GM18870 (cell line): ENCODE measurements at regions not wholly inside any gene's neighbourhood (a gene's known extent, or its start where the extent isn't known, plus 50 kb on each side); places are given as distances from the start of the nearest gene placed in this dataset.
"Not testable (repeated sequence)": the region's sequence is repeated elsewhere in the genome, so short reads cannot be mapped to it uniquely, and the experiment has no call there.

ENCODE experiments used
- ATAC-seq: cut with Tn5 transposase; IDR thresholded peaks from one replicate; pipeline ENCODE4 v1.9.1; 2021; ENCODE audit warnings: moderate library complexity; ENCODE audit not compliant: unreplicated experiment

DNA sequence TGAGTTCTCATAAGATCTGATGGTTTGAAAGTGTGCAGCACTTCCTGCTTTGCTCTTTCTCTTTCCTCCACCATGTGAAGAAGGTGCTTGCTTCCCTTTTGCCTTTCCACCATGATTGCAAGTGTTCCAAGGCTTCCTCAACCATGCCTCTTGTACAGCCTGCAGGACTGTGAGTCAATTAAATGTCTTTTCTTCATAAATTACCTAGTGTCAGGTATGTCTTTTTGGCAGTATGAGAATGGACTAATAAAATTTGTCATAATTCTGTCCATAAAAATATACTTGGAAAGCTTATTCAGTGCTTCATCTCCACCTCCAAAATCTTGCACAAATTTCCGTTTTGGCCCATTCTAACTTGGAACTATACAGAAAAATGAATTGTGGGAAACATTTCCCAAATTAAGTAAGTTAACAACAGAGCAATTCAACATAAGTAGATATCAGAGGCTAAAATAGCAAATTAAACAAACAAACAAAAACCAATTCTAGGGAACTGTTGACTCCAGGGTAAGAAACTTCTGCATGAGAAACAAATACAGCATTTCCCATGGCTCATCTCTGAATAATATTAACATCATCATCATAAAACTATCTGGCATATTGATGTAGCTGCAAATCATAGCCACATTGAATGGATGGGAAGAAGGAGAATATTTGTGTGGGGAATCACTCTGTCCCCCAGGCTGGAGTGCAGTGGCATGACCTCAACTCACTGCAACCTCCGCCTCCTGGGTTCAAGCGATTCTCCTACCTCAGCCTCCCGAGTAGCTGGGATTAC is 459.5 kb upstream of the FAR2 start:
- no peak for ATAC-seq

DNA sequence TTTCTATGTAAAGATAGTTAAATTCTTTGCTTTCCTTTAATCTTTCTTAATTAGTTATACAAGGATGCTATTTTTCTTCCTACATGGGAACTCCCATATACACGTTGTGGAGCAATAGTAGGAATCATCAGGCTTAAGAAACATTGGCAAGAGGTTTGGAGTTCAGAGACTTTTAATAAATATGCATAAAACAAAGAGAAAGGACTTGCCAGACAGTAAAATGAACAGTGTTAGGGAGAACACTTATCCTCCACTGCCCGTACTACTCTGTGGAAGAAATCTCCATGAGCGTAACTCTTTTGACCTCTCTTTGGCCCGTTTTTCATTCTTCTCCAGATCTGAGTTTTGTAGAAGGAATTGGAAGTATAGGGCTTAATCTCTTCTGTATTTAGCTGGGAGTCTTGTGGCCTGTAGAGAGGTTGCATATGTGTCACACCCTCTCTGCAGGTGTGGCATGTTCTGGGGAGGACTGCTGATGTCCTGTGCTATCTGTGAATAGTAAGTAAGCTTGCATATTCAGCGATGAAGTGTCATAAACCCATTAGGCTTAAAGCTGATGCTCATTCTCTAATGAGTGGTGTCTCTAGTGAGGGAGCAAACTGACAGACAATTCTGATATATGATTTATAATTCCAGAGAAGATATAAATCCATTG is 455.4 kb upstream of the FAR2 start:
- ATAC-seq: no peak

DNA sequence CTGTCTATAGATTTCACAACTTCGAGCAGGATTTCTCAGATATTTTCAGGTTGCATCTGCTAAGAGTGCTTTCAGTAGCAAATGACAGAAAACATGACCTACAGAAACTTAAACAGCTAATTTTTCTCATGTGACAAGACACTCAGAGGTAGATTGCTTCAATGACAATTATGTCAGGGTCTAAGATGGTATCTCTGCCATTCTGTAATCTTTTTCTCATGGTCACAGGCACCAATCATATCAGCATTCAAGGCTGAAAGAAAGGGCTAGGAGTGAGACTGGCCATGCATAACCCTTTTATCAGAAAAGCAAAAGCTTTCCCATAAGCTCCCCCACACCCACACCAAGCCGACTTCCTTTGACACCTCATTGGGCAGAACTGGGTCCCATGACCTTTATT is 450.5 kb upstream of the FAR2 start:
- ATAC-seq: no peak

DNA sequence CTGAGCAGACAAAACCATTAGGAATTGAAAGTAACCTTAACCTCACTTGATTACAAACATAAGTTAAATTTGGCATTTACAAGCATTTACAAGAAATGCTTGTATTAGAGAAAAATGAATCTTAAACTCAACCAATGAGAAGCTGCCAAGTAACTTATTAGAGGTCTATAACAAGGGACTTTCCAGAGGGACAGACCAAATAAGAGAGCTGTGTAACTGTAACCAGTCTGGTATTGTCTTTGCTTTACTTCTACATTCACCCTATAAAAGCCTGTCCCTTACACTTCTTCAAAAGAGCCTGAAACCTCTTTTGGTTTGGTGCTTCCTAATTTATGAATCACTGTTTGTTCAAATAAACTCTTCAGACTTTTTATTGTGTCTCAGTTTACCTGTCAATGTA is 450.0 kb upstream of the FAR2 start:
- no peak for ATAC-seq

DNA sequence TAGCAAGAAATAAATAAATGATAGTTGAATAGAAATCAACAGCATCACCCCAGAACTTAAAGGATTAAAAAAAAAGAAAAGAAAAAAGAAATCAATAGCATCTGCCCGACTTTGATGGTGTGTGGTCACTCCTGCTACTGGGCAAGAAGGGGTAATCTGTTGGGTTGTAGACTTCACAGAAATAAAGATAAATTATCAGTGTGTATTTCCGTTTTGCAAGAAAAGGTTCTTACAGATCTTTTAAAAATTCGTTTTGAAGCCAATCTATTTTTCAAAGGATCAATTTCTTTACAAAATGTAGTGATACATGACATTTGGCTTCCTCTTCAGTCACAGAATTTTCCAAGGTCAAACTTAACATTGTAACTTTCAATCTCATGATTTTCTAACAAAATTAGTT is 448.9 kb upstream of the FAR2 start:
- no peak for ATAC-seq

DNA sequence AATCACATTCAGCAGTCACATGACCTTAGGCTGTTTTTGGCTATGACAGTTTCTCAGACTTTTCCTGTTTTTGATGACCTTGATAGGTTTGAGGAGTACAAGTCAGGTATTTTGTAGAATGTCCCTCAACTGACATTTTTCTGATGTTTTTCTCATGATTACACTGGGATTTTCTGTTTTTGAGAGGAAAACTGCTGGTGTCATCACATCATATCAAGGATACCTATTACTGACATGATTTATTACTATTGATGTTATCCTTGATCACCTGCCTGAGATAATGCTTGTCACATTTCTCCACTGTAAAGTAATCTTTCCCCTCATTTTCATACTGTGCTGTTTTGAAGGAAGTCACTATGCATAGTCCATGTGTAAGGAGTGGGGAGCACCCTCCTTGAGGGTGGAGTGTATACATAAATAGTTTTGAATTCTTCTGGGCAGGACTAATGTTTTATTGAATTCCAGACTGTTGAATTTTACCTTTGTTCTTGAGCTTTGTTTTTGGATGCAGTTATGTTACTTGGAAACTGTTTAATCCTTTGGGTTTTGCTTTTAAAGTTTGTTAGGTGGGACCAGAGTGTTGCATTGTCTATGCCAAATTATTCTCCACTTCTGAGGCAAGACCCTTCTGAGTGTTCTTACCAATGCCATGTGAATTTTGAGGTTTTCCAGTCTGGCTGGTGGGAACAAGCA is 444.5 kb upstream of the FAR2 start:
- ATAC-seq: no peak

DNA sequence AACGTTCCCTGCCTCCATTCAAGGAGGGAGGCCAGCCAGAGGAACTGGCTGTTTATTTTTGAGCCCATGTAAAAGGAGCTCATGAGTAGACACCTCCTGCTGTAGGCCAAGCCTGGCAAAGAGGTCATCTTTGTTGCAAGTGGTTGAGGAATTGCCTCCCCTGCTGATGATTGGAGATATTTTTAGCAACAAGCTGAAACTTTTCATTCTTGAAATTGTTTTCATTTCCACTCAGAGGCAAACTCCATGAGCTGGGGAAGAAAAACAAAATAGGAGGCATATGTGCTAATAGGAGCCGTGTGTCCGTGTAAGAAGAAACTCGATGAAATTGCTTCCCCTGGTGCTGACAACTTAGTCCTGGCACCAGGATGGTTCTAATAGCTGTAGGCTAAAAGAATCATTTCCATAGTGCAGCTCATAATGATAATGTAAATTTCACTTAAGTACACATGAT is 440.1 kb upstream of the FAR2 start:
- ATAC-seq: no peak

DNA sequence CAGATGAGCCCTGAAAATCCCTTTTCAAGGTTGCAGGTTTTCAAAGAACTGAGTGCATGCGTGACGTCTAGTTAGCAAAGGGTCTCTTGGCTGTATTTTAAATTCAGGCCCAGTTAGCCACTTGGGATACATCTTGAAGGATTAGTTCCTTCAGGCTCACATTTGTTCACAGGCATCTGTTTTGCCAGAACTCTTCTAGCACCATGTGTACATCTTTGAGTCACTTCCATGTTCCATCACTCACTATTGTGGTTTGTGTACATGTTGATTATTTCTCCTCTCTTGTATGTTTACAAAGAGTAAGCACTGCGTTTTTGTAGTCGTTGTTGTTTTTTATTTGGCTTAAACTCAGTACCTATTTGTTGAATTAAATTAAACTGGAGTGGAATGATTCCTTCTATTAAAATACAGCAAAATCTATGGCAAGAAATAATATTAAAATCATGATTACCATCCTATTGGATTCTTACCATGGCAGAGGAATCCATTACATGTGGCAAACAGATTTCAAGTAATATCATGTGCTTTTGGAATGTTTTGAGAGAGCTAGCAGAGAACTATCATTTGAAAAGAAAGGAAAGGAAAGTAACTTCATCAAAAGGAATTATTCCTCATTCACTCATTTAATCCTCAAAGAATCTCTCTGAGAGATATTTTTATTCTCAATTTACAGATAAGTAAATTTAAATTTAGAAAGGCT is 438.9 kb upstream of the FAR2 start:
- ATAC-seq: no peak

DNA sequence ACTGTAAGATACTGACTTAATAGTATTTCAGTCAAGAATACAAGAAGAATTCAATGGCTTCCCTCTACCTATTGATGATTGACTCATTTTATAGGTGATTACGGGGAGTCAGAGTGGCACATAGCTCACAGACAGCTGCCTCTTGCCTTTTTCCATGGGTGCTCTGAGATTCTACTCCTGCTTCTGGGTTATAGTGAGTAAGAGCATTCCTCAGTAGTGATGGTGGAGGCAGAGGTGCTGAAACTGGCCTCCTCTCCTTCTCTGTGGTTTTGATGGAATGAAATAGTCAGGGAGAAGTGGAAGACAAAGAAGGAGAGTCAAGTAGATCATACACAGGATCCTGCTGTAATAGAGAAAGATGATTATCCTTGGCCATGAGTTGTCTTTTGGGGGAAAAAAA is 438.2 kb upstream of the FAR2 start:
- ATAC-seq: no peak

DNA sequence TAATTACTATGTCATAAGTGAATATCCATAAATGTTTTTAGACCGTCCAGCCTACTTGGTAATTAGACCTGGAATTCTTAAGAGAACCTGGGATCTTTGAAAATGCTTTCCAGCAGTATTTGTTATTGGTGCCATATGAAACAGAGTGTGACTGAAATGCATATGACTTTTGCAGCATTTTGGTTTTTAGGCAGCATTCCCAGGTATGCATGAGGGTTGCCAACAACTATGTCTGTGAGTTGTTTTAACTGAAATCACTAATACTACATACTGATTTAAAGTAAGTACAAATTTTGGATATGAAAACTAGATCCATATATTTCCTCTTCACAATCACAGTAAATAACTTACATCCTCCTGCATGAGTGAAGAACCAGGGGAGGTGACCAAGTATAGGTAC is 437.7 kb upstream of the FAR2 start:
- ATAC-seq: no peak

DNA sequence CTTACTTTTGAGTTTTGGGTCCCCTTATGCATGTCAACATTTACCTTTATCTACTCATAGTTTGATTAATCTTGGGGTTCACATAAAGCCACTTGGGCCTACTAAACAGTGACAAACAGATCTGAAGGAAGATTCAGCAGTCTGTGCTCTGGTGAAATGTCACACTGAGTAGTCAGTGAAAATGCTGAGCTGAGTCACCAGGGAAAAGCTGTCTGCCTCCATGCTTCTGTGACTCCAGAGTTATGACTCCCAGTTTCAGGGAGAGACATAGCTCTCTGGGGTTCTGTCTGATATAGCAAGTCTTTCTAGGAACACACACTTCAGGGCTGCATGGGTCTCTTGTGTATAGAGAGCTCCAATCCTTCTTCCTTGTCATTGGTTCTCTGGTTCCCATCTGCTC is 406.3 kb upstream of the FAR2 start:
- ATAC-seq: no peak

DNA sequence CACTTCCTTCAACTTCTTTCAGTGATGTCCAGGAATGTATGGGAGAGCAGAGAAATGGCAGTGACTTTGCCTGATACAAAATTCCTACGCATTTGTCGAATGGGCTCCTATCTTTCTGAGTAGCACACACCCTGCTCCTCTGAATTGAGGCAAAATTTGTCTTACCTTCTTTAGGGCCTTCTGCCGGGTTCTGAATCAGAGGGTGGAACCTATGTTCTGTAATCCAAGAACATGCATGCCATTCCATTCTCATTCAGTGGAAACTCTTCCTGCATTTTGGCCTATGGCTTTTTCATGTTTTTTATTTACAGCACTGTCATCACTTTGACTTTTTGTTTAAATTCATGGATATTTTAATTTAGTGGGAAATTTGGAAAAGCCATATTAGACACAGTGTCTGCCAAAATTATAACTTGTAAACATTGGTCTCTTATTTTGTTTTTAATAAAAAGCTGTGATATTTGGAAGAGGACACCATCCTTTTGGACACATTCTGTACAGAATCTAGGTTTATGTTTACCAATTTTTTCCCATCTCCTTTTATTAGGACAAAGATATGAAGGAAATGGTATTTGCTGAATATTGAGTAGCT is 402.2 kb upstream of the FAR2 start:
- ATAC-seq: no peak

DNA sequence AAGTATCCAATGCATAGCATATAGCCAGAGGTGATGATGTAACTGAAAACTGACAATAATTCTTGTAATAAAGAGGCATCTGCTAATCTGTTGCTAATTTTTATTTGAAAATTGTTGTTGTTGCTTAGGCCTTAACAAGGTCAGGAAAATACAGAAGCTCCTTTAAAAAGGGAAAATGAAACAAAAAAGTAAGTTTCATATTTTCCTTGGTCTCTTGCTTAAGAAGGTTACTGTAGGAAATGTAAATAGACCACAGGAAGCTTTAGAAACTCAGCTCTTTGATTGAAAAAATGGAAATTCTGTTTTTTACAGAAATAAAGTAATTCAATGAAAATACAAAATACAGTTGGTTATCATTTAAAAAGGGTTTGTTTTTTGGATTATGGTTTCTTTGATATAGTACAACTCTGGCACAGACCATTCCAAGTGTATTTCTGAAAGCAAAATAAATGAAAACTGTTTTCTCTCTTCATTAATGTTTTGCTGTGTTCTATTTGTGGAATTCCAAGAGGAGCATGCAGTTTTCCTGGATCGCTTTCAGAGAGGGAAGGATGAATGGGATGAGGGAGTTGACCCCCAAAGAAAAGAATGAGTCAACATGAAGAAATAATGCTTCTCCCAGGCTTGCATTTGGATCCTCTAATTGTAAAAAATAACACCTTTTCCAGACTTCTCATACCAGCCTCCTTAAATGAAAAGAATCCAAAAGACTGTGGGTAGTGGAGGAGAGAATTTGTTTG is 398.0 kb upstream of the FAR2 start:
- no peak for ATAC-seq

DNA sequence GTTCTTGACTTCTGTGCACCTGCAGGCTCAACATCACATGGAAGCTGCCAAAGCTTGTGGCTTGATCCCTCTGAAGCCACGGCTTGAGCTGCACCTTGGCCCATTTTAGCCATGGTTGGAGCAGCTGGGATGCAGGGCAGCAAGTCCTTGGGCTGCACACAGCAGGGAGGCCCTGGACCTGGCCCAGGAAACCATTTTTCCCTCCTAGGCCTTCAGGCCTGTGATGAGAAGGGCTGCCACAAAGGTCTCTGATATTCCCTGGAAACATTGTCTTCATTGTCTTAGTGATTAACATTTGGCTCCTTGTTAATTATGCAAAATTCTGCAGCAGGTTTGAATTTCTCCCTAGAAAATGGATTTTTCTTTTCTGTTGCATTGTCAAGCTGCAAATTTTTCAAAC is 394.1 kb upstream of the FAR2 start:
- no peak for ATAC-seq

DNA sequence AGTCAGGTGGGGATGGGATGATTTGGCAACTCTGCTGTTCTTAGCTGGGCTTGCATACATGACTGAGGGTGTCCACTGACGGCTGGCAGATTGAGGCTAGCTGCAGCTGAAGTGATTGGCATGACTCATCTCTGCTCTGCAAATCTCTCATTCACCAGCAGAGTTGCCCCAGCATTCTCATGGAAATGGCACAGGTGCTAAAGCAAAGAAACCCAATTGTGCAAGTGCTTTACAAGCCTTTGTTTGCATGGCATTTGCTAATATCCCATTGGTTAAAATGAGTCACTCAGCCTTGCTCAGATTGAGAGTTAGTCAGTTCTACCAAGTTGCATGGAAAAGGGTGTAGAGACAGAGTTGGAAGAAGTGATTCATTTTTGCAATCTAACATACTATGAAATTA is 389.7 kb upstream of the FAR2 start:
- ATAC-seq: no peak

DNA sequence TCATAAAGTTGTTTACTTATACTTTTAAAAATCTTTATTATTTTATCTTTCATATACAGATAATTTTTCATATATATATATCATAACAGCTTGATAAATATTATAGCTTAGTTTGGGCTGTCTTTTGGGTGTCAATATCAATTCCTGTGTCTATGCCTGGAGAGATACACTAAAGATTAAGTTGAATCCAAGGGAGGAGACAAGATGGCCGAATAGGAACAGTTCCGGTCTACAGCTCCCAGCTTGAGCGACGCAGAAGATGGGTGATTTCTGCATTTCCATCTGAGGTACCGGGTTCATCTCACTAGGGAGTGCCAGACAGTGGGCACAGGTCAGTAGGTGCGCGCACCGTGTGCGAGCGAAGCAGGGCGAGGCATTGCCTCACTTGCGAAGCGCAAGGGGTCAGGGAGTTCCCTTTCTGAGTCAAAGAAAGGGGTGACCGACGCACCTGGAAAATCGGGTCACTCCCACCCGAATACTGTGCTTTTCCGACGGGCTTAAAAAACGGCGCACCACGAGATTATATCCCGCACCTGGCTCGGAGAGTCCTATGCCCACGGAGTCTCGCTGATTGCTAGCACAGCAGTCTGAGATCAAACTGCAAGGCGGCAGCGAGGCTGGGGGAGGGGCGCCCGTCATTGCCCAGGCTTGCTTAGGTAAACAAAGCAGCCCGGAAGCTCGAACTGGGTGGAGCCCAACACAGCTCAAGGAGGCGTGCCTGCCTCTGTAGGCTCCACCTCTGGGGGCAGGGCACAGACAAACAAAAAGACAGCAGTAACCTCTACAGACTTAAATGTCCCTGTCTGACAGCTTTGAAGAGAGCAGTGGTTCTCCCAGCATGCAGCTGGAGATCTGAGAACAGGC is 388.8 kb upstream of the FAR2 start:
- not testable (repeated sequence) for ATAC-seq

DNA sequence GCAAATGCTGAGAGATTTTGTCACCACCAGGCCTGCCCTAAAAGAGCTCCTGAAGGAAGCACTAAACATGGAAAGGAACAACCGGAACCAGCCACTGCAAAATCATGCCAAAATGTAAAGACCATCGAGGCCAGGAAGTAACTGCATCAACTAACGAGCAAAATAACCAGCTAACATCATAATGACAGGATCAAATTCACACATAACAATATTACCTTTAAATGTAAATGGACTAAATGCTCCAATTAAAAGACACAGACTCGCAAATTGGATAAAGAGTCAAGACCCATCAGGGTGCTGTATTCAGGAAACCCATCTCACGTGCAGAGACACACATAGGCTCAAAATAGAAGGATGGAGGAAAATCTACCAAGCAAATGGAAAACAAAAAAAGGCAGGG is 387.2 kb upstream of the FAR2 start:
- ATAC-seq: not testable (repeated sequence)

DNA sequence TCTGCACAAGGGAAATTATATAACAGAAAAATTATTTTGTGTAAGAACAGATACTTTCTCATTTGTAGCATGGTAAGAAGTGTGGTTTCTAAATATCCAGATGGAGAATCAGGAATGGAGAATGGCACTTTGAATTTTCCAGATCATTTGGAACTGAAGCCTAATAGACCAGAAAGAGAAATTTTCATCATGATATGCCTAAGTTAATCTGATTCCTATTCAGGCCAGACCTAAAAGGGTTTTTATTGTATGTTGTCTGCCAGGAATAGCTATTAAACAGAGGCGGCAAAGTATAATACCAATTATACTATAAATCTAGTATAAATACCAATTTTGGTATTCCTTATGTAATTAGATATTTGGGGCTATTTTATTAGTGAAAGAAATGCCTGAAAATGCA is 382.7 kb upstream of the FAR2 start:
- no peak for ATAC-seq

DNA sequence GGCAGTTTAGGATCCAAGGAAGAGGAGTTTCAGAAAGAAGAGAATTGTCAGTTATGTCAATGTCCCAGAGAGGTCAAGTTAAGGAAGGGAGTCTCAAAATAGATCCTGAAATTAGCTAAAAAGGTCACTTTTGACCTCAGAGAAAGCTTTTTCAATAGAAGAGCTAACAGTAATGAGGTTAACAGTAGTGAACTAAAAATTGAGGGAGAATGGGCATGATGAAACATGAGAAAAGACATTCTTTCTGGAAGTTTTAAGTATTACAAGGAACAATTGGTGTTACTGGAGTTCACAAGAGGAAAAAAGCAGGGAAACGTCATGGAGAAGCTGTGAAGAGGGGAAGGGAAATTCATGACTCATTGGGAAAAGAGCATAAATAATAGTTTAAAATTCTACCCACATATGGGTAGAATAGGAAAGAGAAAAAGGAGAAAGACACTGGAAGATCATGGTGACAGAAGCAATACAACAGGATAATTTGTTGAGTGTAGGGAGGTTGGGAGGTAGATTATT is 381.2 kb upstream of the FAR2 start:
- ATAC-seq: no peak
